KBM-7 (cell line): ENCODE measurements at regions not wholly inside any gene's neighbourhood (a gene's known extent, or its start where the extent isn't known, plus 50 kb on each side); places are given as distances from the start of the nearest gene placed in this dataset.
"Not testable (repeated sequence)": the region's sequence is repeated elsewhere in the genome, so short reads cannot be mapped to it uniquely, and the experiment has no call there.

Experiments
- DNase-seq: peaks from one replicate; pipeline ENCODE4 v3.0.0-alpha.2; 2015
- in situ Hi-C: fragments of 300-500 bp; cut with MboI; formaldehyde crosslinking; loops from 2 replicates; pipeline ENCODE4 v1.14.3; 2020; ENCODE audit warnings: low sequenced_read_pairs, low pct_unique_long_range_greater_than_20kb, mixed read lengths

GRCh38 chr9:21590058-21590996 lies 108.2 kb upstream of the IFNE start:
- DNase-seq, result no peak
- in situ Hi-C loops, result no loop called here

DNA sequence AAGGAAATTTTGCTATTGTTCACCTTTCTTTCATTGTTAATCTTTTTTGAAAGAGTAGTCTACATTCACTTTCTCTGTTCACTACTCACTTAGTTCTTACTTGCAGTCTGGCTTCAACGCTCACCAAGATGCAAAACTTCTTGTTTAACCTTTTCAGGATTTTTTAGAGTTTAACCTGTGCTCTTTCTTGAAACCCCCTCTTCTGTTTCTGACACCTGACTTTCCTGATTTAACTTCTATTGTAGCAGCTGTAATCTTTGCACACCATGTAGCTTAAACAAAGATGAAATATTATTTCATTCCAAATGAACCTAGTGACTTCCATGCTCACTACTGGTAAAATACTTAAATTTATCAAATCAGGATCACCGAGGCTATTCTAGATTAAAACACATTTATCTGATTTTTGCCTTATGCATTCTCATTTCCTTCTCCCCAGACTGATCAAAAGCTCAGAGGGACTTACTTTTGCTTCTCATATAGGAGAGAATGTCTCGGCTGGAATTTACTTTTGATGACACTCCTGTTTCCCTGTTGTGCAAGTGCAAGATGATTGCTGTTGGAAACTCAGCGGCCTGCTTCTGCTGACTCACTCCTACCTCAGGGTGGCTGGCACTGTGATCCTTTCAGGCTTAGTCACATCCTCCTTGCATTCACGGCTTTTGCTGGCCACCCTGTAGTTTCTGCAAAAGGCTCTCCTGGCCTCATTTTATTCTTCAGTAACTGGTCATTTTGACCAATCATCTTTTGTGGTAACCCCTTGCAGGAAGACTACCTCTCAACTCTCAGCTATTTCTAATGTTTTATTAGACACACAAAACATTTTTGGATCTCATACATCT lies 109.3 kb upstream of the IFNE start:
- peak; percentile 12 for DNase-seq

GRCh38 chr9:21592063-21592338 lies 109.9 kb upstream of the IFNE start:
- in situ Hi-C loops, result no loop called here
- no peak for DNase-seq

More for the DNA sequence above, 109.3 kb upstream of the IFNE start:
- in situ Hi-C loops, result no loop called here

GRCh38 chr9:21597284-21597683 lies 115.2 kb upstream of the IFNE start:
- in situ Hi-C loops, result no loop called here
- no peak for DNase-seq

- in situ Hi-C loops, result no loop called here
- DNase-seq, result no peak
Observed at GRCh38 chr9:21598749-21599148, 116.6 kb upstream of the IFNE start.

GRCh38 chr9:21605489-21605931 lies 123.4 kb upstream of the IFNE start:
- DNase-seq, result no peak
- in situ Hi-C loops, result no loop called here

GRCh38 chr9:21607576-21607975 lies 125.5 kb upstream of the IFNE start:
- no peak for DNase-seq
- in situ Hi-C loops, result no loop called here

DNA sequence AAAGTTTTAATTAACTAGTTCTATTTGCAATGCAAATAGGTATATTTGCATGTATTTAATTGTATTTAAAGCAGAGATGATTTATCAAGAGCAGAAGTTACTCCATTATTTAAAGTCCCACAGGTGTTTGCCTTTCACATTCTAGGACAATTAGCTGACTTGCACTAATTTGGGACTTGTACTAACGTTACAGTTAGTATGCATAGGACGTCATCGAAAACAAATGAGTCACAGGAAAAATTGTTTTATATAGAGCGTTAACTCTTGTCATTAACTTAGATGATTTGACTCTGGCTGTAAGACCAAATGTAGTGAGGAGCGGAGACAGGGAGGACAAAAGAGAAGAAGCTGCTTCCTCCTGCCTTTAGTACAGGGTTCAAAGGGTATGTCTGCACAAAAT lies 126.1 kb upstream of the IFNE start:
- in situ Hi-C loops, result no loop called here
- DNase-seq, result no peak

DNA sequence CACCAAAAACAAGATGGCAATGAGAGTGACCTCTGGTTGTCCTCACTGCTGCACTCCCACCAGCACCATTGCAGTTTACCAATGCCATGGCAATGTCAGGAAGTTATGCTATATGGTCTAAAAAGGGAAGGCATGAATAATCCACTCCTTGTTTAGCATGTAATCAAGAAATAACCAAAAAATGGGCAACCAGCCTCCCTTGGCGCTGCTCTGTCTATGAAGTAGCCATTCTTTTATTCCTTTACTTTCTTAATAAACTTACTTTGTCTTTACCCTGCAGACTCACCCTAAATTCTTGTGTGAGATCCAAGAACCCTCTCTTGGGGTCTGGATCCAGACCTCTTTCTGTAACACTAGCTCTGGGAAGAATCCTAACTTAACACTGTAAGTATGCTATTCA lies 127.4 kb upstream of the IFNE start:
- in situ Hi-C loops, result no loop called here
- DNase-seq, result no peak

DNA sequence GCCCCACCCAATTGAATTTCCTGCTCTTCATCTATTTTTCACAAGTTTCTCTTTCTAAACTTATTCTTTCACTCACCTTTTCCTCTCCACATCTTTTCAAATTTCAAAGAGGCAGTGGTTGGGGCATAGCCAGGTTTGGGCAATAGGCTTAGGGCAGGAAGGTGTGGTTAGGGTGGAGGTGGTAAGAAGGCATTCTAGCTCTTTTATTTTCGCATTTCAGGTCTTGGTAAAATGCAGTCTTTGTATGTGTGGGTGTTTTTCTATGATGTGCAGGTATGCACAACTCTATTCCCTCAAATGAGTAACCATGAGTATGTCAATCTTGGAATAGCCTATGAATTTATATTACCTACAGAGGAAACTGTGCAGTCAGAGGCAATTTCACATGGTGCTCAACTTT lies 129.8 kb upstream of the IFNE start:
- in situ Hi-C loops, result no loop called here
- no peak for DNase-seq

DNA sequence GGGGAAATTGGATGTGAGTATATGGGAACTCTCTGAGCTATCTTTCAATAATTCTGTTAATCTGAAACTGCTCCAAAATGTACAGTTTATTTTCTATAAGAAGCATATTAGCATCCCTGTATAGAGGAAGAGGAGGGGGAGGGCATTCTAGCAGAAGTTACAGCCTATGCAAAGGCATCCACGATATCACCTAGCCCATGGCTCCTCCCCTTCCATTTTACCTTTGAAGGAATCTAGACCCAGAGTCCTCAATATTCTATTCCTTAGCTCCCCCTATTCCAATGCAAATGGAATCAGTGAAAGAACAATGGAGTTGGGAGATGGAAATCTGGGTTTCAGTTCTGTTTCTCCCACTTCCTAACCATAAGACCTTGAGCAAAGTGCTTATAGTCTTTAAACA lies 132.9 kb upstream of the IFNE start:
- in situ Hi-C loops, result no loop called here
- no peak for DNase-seq

GRCh38 chr9:21615446-21615845 lies 133.3 kb upstream of the IFNE start:
- in situ Hi-C loops, result no loop called here
- DNase-seq, result no peak

GRCh38 chr9:21616082-21616778 lies 134.1 kb upstream of the IFNE start:
- no peak for DNase-seq
- in situ Hi-C loops, result no loop called here

DNA sequence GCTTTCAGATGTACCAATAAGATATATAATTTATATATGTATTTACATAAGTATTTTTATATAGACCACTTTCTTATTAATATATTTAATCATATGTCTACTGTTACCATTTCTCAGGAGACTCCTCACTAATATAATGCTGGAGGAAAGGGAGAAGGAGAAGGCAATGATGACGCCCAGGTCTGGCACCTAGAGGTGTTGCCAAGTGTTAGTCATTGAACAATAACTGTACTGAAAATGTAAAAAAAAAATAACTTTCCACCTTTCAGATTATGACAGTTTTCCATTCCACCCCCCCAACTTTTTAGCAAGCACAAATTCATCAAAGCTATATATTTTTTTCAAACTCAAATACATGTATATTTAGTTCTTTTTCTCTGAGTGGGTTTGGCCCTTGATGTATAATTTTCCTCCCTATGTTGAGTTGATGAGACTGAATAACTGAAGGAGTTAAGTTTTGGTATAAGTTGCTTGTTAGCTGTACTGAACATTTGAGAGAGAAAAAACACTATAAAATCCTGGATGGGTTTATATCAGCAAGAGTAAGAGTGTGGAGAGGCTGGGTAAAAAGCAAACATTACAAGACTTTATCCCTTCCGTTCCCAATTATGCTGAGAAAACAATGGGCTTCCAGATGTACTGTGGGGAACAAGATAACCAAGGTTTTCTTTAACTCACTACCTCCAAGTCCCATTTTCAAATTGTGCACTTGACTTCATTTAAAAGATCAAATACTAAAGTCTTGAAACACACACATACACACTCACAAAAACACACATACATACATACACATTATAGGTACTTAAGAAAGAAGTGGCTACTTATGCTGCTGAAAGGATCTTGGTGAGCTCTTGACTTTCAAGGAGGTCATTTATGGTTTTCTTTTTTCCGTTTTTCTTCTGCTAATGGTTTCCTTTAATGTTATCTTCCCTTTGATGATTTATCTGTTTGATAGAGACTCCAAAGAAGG lies 142.8 kb upstream of the IFNE start:
- in situ Hi-C loops, result no loop called here

GRCh38 chr9:21626493-21626892 lies 144.4 kb upstream of the IFNE start:
- DNase-seq, result no peak
- in situ Hi-C loops, result no loop called here

More for the DNA sequence above, 142.8 kb upstream of the IFNE start:
- DNase-seq, result no peak

GRCh38 chr9:21628954-21629353 lies 146.8 kb upstream of the IFNE start:
- in situ Hi-C loops, DNase-seq: not testable (repeated sequence)

GRCh38 chr9:21634951-21635350 lies 152.8 kb upstream of the IFNE start:
- no peak for DNase-seq
- in situ Hi-C loops, result no loop called here

- in situ Hi-C loops, result no loop called here
- DNase-seq, result no peak
Observed at GRCh38 chr9:21638104-21638503, 156.0 kb upstream of the IFNE start.

GRCh38 chr9:21653091-21653490 lies 149.3 kb upstream of the MTAP start:
- in situ Hi-C loops, result no loop called here
- no peak for DNase-seq
